GM23248 (cell line): ENCODE measurements at regions not wholly inside any gene's neighbourhood (a gene's known extent, or its start where the extent isn't known, plus 50 kb on each side); places are given as distances from the start of the nearest gene placed in this dataset.

Source experiments
- DNase-seq: peaks from one replicate; pipeline ENCODE4 v3.0.0-alpha.2; 2015
- H2AFZ ChIP-seq: fragments of 200-600 bp; sonication (generic); 2 replicates; pipeline ENCODE4 v1.6.1; 2016; ENCODE audit warnings: antibody characterized with exemption
- H3F3A ChIP-seq: fragments of 200-600 bp; sonication (generic); 2 replicates; pipeline ENCODE4 v1.6.1; 2016; ENCODE audit warnings: mild to moderate bottlenecking, antibody characterized with exemption, mixed run types; ENCODE audit not compliant: insufficient read depth
- H3K27ac ChIP-seq: fragments of 200-600 bp; sonication (generic); 2 replicates; pipeline ENCODE4 v1.5.1; 2016; ENCODE audit warnings: mild to moderate bottlenecking
- H3K27me3 ChIP-seq: fragments of 200-600 bp; sonication (generic); replicated peaks from 2 replicates; pipeline ENCODE4 v1.6.1; 2016; ENCODE audit warnings: mild to moderate bottlenecking; ENCODE audit not compliant: insufficient read depth
- H3K36me3 ChIP-seq: fragments of 200-600 bp; sonication (generic); 2 replicates; pipeline ENCODE4 v1.6.1; 2016; ENCODE audit warnings: low read depth, mild to moderate bottlenecking
- H3K4me1 ChIP-seq: fragments of 200-600 bp; sonication (generic); 2 replicates; pipeline ENCODE4 v1.6.1; 2016; ENCODE audit warnings: mild to moderate bottlenecking; ENCODE audit not compliant: insufficient read depth
- H3K4me2 ChIP-seq: fragments of 200-600 bp; sonication (generic); one replicate; pipeline ENCODE4 v1.6.1; 2016; ENCODE audit warnings: mild to moderate bottlenecking; ENCODE audit not compliant: unreplicated experiment
- H3K4me3 ChIP-seq: fragments of 200-600 bp; sonication (generic); 2 replicates; pipeline ENCODE4 v1.5.1; 2016; ENCODE audit warnings: mild to moderate bottlenecking
- H3K79me2 ChIP-seq: fragments of 200-600 bp; sonication (generic); 2 replicates; pipeline ENCODE4 v1.6.1; 2016; ENCODE audit warnings: mild to moderate bottlenecking; ENCODE audit not compliant: insufficient read depth
- H3K9ac ChIP-seq: fragments of 200-600 bp; sonication (generic); 2 replicates; pipeline ENCODE4 v1.6.1; 2016; ENCODE audit warnings: mild to moderate bottlenecking
- H3K9me2 ChIP-seq: fragments of 200-600 bp; sonication (generic); 2 replicates; pipeline ENCODE4 v1.6.1; 2016; ENCODE audit warnings: mixed run types, mild to moderate bottlenecking, moderate library complexity; ENCODE audit not compliant: insufficient read depth
- H3K9me3 ChIP-seq: fragments of 200-600 bp; sonication (generic); one replicate; pipeline ENCODE4 v1.6.1; 2017; ENCODE audit warnings: low read depth
- H4K20me1 ChIP-seq: fragments of 200-600 bp; sonication (generic); 2 replicates; pipeline ENCODE4 v1.6.0; 2016; ENCODE audit not compliant: insufficient read depth
- EZH2 ChIP-seq: fragments of 200-600 bp; sonication (generic); IDR thresholded peaks from 2 replicates; pipeline ENCODE4 v1.6.1; 2018; ENCODE audit warnings: antibody characterized with exemption, mild to moderate bottlenecking; ENCODE audit not compliant: insufficient read depth, poor library complexity, severe bottlenecking
- EZH2phosphoT487 ChIP-seq: fragments of 200-600 bp; sonication (generic); IDR thresholded peaks from 2 replicates; pipeline ENCODE4 v1.6.1; 2018; ENCODE audit warnings: antibody characterized with exemption, moderate library complexity, mild to moderate bottlenecking, low read depth; ENCODE audit not compliant: insufficient read depth
- WGBS, 2 experiments: methylation state at CpG; one replicate each; pipeline ENCODE4 v1.1.6; 2015 to 2017; ENCODE audit warnings: low lambda C conversion rate in 2 of 2, low coverage in 1 of 2; ENCODE audit errors: missing lambda C conversion rate in 2 of 2; 5-methylcytosine and 5-hydroxymethylcytosine counted together
- in situ Hi-C: fragments of 300-500 bp; cut with MboI; formaldehyde crosslinking; loops from 2 replicates; pipeline ENCODE4 v1.15.0; 2020

DNA sequence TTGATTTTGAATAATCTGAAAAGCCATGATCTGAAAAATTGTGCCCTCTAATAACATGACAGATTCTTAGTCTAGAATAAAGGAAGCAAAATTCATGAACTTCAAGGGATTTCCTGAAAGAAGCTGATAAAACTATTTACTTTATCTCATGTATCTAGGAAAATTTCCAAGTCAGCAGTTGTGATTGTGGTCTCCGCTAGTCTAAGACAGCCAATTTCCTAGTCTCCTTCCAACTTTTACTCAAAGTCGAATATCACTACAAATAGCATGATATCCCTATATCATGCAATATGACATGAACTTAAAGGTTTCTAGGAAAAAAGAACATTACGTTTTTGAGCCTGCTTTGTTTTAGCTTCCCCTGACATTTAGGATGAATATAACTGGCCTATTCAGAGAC lies 202.1 kb upstream of the GHITM start:
- Histone ChIP-seq H3K4me1 (no peaks in the 10 kb centered on the region), H3K9ac (no peak overlapping the region), H2AFZ (no peak overlapping the region), H3K79me2 (no peaks in the 10 kb centered on the region), H3K36me3 (no peaks in the 10 kb centered on the region), H3K27me3 (no peaks in the 10 kb centered on the region), H3F3A (no peaks in the 10 kb centered on the region), H3K4me2 (no peak overlapping the region), H3K27ac (no peak overlapping the region), H3K9me2 (no peaks in the 10 kb centered on the region), H3K9me3 (no peaks in the 10 kb centered on the region), H4K20me1 (no peaks in the 10 kb centered on the region), H3K4me3 (no peak overlapping the region)
- 24 to 32% methylated on average over 3 of the region's 3 CpGs for WGBS, 2 experiments
- in situ Hi-C loops = no loop called here
- DNase-seq = no peak
- TF ChIP-seq EZH2phosphoT487 = no peak

DNA sequence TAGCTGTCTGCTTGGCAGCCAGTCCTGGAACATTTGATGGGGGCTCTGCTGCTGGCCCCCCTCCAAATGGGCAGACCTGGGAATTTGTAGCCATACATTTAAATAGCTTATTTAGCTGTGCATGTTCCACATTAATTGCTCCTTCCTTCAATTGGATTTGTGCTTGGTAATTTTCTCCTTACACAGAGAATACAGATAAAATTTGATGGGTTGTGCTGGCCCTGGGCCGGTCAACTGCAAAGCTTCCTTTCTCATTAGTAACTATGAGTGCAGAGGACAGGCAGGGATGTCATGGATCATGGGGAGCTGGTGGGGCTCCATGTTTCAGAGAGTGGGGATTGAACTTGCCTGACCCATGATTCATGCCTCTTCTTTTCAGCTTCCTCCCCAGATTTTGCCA lies 201.5 kb upstream of the GHITM start:
- Histone ChIP-seq H3K79me2 (no peaks in the 10 kb centered on the region), H2AFZ (no peak overlapping the region), H3K4me3 (no peak overlapping the region), H3K4me2 (no peak overlapping the region), H3F3A (no peaks in the 10 kb centered on the region), H3K9ac (no peak overlapping the region), H3K9me3 (no peaks in the 10 kb centered on the region), H3K9me2 (no peaks in the 10 kb centered on the region), H3K36me3 (no peaks in the 10 kb centered on the region), H3K27ac (no peak overlapping the region), H3K27me3 (no peaks in the 10 kb centered on the region), H3K4me1 (no peaks in the 10 kb centered on the region), H4K20me1 (no peaks in the 10 kb centered on the region)
- TF ChIP-seq EZH2phosphoT487 (no peak), EZH2 (no peak)
- 36 to 40% methylated on average over 1 of the region's 1 CpG for WGBS, 2 experiments
- no peak for DNase-seq
- in situ Hi-C loops = no loop called here

DNA sequence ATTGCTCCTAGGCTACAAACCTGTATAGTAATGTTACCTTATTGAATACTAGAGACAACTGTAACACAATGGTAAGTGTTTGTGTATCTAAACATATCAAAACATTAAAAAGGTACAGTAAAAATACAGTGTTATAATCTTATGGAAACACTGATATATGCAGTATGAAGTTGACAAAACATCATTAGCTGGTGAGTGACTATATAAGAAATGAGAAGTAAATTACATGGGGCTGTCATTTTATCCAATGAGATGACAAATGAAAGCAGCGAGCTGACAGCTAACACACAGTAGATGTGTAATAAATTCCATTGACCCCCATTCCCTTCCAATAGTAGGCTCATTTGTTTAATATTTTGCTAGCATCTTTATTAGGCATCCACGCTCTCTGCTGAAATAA lies 198.1 kb upstream of the GHITM start:
- no peak overlapping the region for H3K4me3 ChIP-seq
- 5 to 20% methylated on average over 2 of the region's 2 CpGs for WGBS, 2 experiments

DNA sequence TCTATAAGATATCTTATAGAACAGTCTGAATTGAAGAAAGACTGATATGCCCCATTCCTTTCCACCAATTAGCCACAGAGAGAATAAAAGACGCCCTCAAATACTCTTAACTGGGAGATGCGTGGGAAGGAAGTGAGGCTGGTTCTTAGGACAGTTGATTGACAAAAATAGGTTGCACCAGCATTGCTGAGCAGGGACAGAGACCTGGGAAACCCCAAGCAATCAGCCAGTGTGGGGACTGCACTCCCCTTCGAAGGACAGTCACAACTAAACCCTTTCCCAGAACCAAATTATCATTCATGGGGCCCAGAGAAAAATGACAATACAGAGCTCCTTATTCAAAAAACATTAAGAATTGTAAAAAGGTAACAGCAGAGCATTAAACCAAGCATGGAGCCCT lies 196.9 kb upstream of the GHITM start:
- 15 to 16% methylated on average over 3 of the region's 3 CpGs for WGBS, 2 experiments
- Histone ChIP-seq H3K36me3 (no peaks in the 10 kb centered on the region), H3K79me2 (no peaks in the 10 kb centered on the region), H3K9ac (no peak overlapping the region), H3K27me3 (no peaks in the 10 kb centered on the region), H3K9me3 (no peaks in the 10 kb centered on the region), H4K20me1 (no peaks in the 10 kb centered on the region), H3K27ac (no peak overlapping the region), H3K4me3 (no peak overlapping the region), H3K4me1 (no peaks in the 10 kb centered on the region), H3K4me2 (no peak overlapping the region), H3K9me2 (no peaks in the 10 kb centered on the region), H2AFZ (no peak overlapping the region), H3F3A (no peaks in the 10 kb centered on the region)
- no peak for DNase-seq
- in situ Hi-C loops = no loop called here
- no peak for TF ChIP-seq EZH2phosphoT487
- TF ChIP-seq EZH2 = no peak

More for the DNA sequence above, 198.1 kb upstream of the GHITM start:
- no peaks in the 10 kb centered on the region for H3K79me2 ChIP-seq
- no peaks in the 10 kb centered on the region for H3K9me3 ChIP-seq
- no peaks in the 10 kb centered on the region for H3K27me3 ChIP-seq
- no peak overlapping the region for H3K27ac ChIP-seq
- in situ Hi-C loops = no loop called here
- no peaks in the 10 kb centered on the region for H4K20me1 ChIP-seq
- H3K36me3 ChIP-seq = no peaks in the 10 kb centered on the region
- TF ChIP-seq EZH2 (no peak), EZH2phosphoT487 (no peak)
- H2AFZ ChIP-seq = no peak overlapping the region
- no peaks in the 10 kb centered on the region for H3K4me1 ChIP-seq
- H3K4me2 ChIP-seq = no peak overlapping the region
- DNase-seq = no peak
- H3F3A ChIP-seq = no peaks in the 10 kb centered on the region
- no peak overlapping the region for H3K9ac ChIP-seq
- no peaks in the 10 kb centered on the region for H3K9me2 ChIP-seq

DNA sequence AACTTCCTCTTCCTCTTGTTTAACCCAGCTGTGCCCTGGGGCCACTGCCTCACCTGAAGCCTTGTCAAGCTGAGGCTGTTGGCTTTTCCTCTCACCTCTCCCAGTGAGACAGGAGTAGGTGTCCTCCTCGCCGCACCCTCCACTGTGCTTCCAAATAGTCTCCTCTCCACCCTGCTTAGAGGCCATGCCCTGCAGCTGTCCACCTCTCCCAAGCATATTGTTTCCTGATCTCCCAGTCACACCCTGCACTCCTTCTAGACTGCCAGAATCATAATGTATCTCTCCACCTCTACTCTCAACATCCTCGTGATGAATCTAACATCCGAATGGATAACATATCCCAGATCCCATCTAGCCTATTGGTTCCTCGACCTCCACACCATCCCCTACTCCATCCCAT lies 196.3 kb upstream of the GHITM start:
- whole genome bisulfite sequencing, 2 experiments = 27 to 28% methylated on average over 5 of the region's 5 CpGs

More for the DNA sequence above, 196.3 kb upstream of the GHITM start:
- no peak for TF ChIP-seq EZH2
- no peak for TF ChIP-seq EZH2phosphoT487
- no peaks in the 10 kb centered on the region for H3F3A ChIP-seq
- H3K36me3 ChIP-seq = no peaks in the 10 kb centered on the region
- H2AFZ ChIP-seq = no peak overlapping the region
- no peak overlapping the region for H3K9ac ChIP-seq
- H3K27ac ChIP-seq = no peak overlapping the region
- H3K4me2 ChIP-seq = no peak overlapping the region
- DNase-seq = no peak
- no peaks in the 10 kb centered on the region for H3K9me3 ChIP-seq
- no peaks in the 10 kb centered on the region for H4K20me1 ChIP-seq
- H3K79me2 ChIP-seq = no peaks in the 10 kb centered on the region
- H3K27me3 ChIP-seq = no peaks in the 10 kb centered on the region
- H3K4me3 ChIP-seq = no peak overlapping the region
- H3K4me1 ChIP-seq = no peaks in the 10 kb centered on the region
- no peaks in the 10 kb centered on the region for H3K9me2 ChIP-seq
- in situ Hi-C loops = no loop called here
